Breast epithelium (tissue), 3 donors: ENCODE measurements at regions not wholly inside any gene's neighbourhood (a gene's known extent, or its start where the extent isn't known, plus 50 kb on each side); places are given as distances from the start of the nearest gene placed in this dataset.

Experiments
- CTCF ChIP-seq, 3 donors: fragments of 450-650 bp; IDR thresholded peaks; one replicate each; pipeline ENCODE4 v1.5.1; 2016 to 2017; ENCODE audit warnings: antibody characterized with exemption in 3 of 3, mild to moderate bottlenecking in 3 of 3, moderate library complexity in 3 of 3
- POLR2A ChIP-seq: fragments of 450-650 bp; IDR thresholded peaks from one replicate; pipeline ENCODE4 v1.6.1; 2016; ENCODE audit warnings: antibody characterized with exemption, mild to moderate bottlenecking, moderate library complexity
- POLR2AphosphoS5 ChIP-seq, 3 donors: sonication (generic); formaldehyde crosslinking; IDR thresholded peaks; one replicate each; pipeline ENCODE4 v1.6.1; 2017; ENCODE audit warnings: antibody characterized with exemption in 3 of 3

DNA sequence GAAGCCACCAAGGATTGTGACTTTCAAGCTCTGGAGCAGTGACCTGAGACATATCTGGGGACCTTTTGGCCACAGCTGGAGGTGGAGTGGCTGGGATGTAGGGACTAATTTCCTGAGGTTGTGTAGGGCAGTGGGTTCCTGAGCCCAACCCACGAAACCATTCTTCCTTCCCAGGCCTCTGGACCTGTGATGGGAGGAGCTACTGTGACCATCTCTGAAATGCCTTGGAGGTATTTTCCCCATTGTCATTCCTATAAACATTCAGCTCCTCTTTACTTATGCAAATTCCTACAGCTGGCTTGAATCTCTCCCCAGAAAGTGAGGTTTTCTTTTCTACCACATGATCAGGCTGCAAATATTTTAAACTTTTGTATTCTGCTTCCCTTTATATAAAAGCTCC is 172.6 kb downstream of the TUSC1 start:
- TF ChIP-seq CTCF (IDR thresholded peaks at IDR 0.05), result no peak
- no peak for TF ChIP-seq POLR2A
- TF ChIP-seq POLR2AphosphoS5 (IDR thresholded peaks at IDR 0.05), result no peak
